DOHH2 (cell line): ENCODE measurements at regions not wholly inside any gene's neighbourhood (a gene's known extent, or its start where the extent isn't known, plus 50 kb on each side); places are given as distances from the start of the nearest gene placed in this dataset.

Experiments used
- H3F3A ChIP-seq: fragments of 200-600 bp; sonication (generic), shearing (Covaris generic); 2 replicates; pipeline ENCODE4 v1.6.0; 2016; ENCODE audit warnings: antibody characterized with exemption, mild to moderate bottlenecking; ENCODE audit not compliant: control insufficient read depth, insufficient read depth
- H3K27ac ChIP-seq: fragments of 200-600 bp; sonication (generic); 2 replicates; pipeline ENCODE4 v1.5.1; 2014; ENCODE audit warnings: low read depth, mild to moderate bottlenecking, low read length, moderate library complexity
- H3K27me3 ChIP-seq: fragments of 200-600 bp; sonication (generic); 2 replicates; pipeline ENCODE4 v1.6.1; 2014; ENCODE audit warnings: mild to moderate bottlenecking, low read length, mixed read lengths; ENCODE audit not compliant: control insufficient read depth
- H3K36me3 ChIP-seq: fragments of 200-600 bp; sonication (generic); 2 replicates; pipeline ENCODE4 v1.6.1; 2014; ENCODE audit warnings: mild to moderate bottlenecking, low read length, moderate library complexity, mixed read lengths; ENCODE audit not compliant: control insufficient read depth
- H3K4me1 ChIP-seq: fragments of 200-600 bp; sonication (generic); 2 replicates; pipeline ENCODE4 v1.6.1; 2014; ENCODE audit warnings: mild to moderate bottlenecking, low read length, mixed read lengths; ENCODE audit not compliant: control insufficient read depth
- H3K4me2 ChIP-seq: fragments of 200-600 bp; sonication (generic); 2 replicates; pipeline ENCODE4 v1.6.0; 2014; ENCODE audit warnings: mild to moderate bottlenecking, low read length, moderate library complexity
- H3K4me3 ChIP-seq: fragments of 200-600 bp; sonication (generic); 2 replicates; pipeline ENCODE4 v1.5.1; 2014; ENCODE audit warnings: mild to moderate bottlenecking, low read length, mixed read lengths
- H3K79me2 ChIP-seq: fragments of 200-600 bp; sonication (generic); 2 replicates; pipeline ENCODE4 v1.6.1; 2014; ENCODE audit warnings: mild to moderate bottlenecking, low read length, mixed read lengths; ENCODE audit not compliant: control insufficient read depth
- H3K9me2 ChIP-seq: fragments of 200-600 bp; sonication (generic); replicated peaks from 2 replicates; pipeline ENCODE4 v1.6.1; 2014; ENCODE audit warnings: mild to moderate bottlenecking, low read length, mixed read lengths; ENCODE audit not compliant: control insufficient read depth
- H3K9me3 ChIP-seq: fragments of 200-600 bp; sonication (generic); 2 replicates; pipeline ENCODE4 v1.6.1; 2014; ENCODE audit warnings: antibody characterized with exemption, low read length, mixed read lengths; ENCODE audit not compliant: control insufficient read depth, insufficient read depth
- H4K20me1 ChIP-seq: fragments of 200-600 bp; sonication (generic); 2 replicates; pipeline ENCODE4 v1.6.0; 2014; ENCODE audit warnings: low read depth, mild to moderate bottlenecking, antibody characterized with exemption, low read length, moderate library complexity; ENCODE audit not compliant: control insufficient read depth, insufficient read depth
- EZH2phosphoT487 ChIP-seq: fragments of 200-600 bp; sonication (generic); IDR thresholded peaks from 2 replicates; pipeline ENCODE4 v1.6.1; 2017; ENCODE audit warnings: borderline replicate concordance, mild to moderate bottlenecking, antibody characterized with exemption, low read length, moderate library complexity, mixed read lengths
- TF ChIP-seq, protein P1 (sequence below): fragments of 200-600 bp; sonication (generic); IDR thresholded peaks from one replicate; pipeline ENCODE4 v1.5.1; 2014; ENCODE audit warnings: antibody characterized with exemption, mild to moderate bottlenecking, low read depth, low read length; ENCODE audit not compliant: poor library complexity, severe bottlenecking

DNA sequence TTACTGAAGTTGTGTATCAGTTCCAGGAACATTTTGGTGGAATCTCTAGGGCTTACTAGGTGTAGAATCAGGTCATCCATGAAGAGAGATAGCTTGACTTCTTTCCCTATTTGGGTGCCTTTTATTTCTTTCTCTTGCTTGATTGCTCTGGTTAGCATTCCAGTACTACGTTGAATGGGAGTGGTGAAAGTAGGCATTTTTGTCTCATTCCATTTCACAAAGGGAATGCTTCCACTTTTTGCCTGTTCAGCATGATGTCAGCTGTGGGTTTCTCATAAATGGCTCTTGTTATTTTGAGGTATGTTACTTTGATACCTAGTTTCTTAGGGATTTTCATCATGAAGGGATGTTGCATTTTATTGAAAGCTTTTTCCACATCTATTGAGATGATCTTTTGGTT lies 195.3 kb downstream of the MOXD1 start:
- Histone ChIP-seq H3K27me3 (no peaks in the 10 kb centered on the region), H3K27ac (no peak overlapping the region), H3K79me2 (no peaks in the 10 kb centered on the region), H3K9me2 (no peaks in the 10 kb centered on the region), H3F3A (no peaks in the 10 kb centered on the region), H4K20me1 (no peaks in the 10 kb centered on the region), H3K4me3 (no peak overlapping the region), H3K4me2 (no peak overlapping the region), H3K9me3 (no peaks in the 10 kb centered on the region), H3K4me1 (no peaks in the 10 kb centered on the region), H3K36me3 (no peaks in the 10 kb centered on the region)
- TF ChIP-seq EZH2phosphoT487: no peak
- TF ChIP-seq, protein P1, sequence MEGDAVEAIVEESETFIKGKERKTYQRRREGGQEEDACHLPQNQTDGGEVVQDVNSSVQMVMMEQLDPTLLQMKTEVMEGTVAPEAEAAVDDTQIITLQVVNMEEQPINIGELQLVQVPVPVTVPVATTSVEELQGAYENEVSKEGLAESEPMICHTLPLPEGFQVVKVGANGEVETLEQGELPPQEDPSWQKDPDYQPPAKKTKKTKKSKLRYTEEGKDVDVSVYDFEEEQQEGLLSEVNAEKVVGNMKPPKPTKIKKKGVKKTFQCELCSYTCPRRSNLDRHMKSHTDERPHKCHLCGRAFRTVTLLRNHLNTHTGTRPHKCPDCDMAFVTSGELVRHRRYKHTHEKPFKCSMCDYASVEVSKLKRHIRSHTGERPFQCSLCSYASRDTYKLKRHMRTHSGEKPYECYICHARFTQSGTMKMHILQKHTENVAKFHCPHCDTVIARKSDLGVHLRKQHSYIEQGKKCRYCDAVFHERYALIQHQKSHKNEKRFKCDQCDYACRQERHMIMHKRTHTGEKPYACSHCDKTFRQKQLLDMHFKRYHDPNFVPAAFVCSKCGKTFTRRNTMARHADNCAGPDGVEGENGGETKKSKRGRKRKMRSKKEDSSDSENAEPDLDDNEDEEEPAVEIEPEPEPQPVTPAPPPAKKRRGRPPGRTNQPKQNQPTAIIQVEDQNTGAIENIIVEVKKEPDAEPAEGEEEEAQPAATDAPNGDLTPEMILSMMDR: no peak

GRCh38 chr6:132204591-132204990 lies 196.7 kb downstream of the MOXD1 start:
- H3K4me1 ChIP-seq: no peaks in the 10 kb centered on the region
- H3K27ac ChIP-seq: no peak overlapping the region
- H4K20me1 ChIP-seq: no peaks in the 10 kb centered on the region
- no peaks in the 10 kb centered on the region for H3K9me3 ChIP-seq
- H3K4me2 ChIP-seq: no peak overlapping the region
- H3K4me3 ChIP-seq: no peak overlapping the region
- H3K79me2 ChIP-seq: no peaks in the 10 kb centered on the region
- no peaks in the 10 kb centered on the region for H3K36me3 ChIP-seq
- TF ChIP-seq, protein P1: no peak
- TF ChIP-seq EZH2phosphoT487: no peak
- no peaks in the 10 kb centered on the region for H3F3A ChIP-seq
- no peaks in the 10 kb centered on the region for H3K27me3 ChIP-seq
- H3K9me2 ChIP-seq: no peaks in the 10 kb centered on the region

- Histone ChIP-seq H4K20me1 (no peaks in the 10 kb centered on the region), H3K9me3 (no peaks in the 10 kb centered on the region), H3K4me2 (no peak overlapping the region), H3K9me2 (no peaks in the 10 kb centered on the region), H3K27ac (no peak overlapping the region), H3K4me1 (no peaks in the 10 kb centered on the region), H3F3A (no peaks in the 10 kb centered on the region), H3K36me3 (no peaks in the 10 kb centered on the region), H3K4me3 (no peak overlapping the region), H3K79me2 (no peaks in the 10 kb centered on the region), H3K27me3 (no peaks in the 10 kb centered on the region)
- TF ChIP-seq, protein P1: no peak
- no peak for TF ChIP-seq EZH2phosphoT487
Measured at GRCh38 chr6:132202574-132202973, 198.7 kb downstream of the MOXD1 start.

DNA sequence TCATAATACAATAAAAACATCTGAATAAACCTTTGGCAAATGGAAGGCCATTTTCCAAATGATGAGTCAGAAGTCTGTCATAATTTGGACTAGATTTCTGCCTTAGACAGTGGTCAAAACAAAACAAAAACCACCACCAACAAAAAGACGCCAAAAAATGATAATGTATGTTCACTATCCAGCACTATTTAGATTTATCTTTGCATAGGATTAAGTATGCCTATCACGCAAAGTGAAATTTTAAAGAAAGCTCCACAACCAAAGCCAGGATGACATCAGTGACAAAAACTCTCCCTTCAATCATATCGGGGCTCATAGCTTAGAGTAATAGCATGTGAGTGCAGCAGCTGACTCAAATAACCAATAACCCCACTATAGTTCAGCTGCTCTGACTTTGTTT lies 201.9 kb downstream of the MOXD1 start:
- no peaks in the 10 kb centered on the region for H3F3A ChIP-seq
- no peak for TF ChIP-seq EZH2phosphoT487
- TF ChIP-seq, protein P1: no peak
- H4K20me1 ChIP-seq: no peaks in the 10 kb centered on the region
- H3K79me2 ChIP-seq: no peaks in the 10 kb centered on the region
- H3K36me3 ChIP-seq: no peaks in the 10 kb centered on the region
- no peak overlapping the region for H3K4me2 ChIP-seq
- H3K4me3 ChIP-seq: no peak overlapping the region
- no peaks in the 10 kb centered on the region for H3K9me3 ChIP-seq
- H3K9me2 ChIP-seq: no peaks in the 10 kb centered on the region
- no peak overlapping the region for H3K27ac ChIP-seq
- no peaks in the 10 kb centered on the region for H3K4me1 ChIP-seq
- no peaks in the 10 kb centered on the region for H3K27me3 ChIP-seq
